Neural cell (in vitro differentiated cells): ENCODE measurements at regions not wholly inside any gene's neighbourhood (a gene's known extent, or its start where the extent isn't known, plus 50 kb on each side); places are given as distances from the start of the nearest gene placed in this dataset.

Source experiments
- H2AFZ ChIP-seq: fragments of 200-600, 300-800 bp; sonication (generic), shearing (Covaris generic); 2 replicates; pipeline ENCODE4 v1.6.0; 2014; ENCODE audit warnings: low read depth, mild to moderate bottlenecking, antibody characterized with exemption, low read length, moderate library complexity
- H3F3A ChIP-seq: fragments of 200-600 bp; shearing (Covaris generic); 2 replicates; pipeline ENCODE4 v1.6.1; 2016; ENCODE audit warnings: mild to moderate bottlenecking, moderate library complexity, mixed read lengths, antibody characterized with exemption, low read length; ENCODE audit not compliant: insufficient read depth, poor library complexity, severe bottlenecking
- H3K27ac ChIP-seq: fragments of 200-600, 300-800 bp; sonication (generic), shearing (Covaris generic); 2 replicates; pipeline ENCODE4 v1.5.1; 2014; ENCODE audit warnings: mild to moderate bottlenecking, low read length, moderate library complexity
- H3K27me3 ChIP-seq: fragments of 300-800, 200-600 bp; sonication (generic), shearing (Covaris generic); 2 replicates; pipeline ENCODE4 v1.6.0; 2014; ENCODE audit warnings: mild to moderate bottlenecking, low read depth, low read length, moderate library complexity; ENCODE audit not compliant: insufficient read depth
- H3K36me3 ChIP-seq: fragments of 300-800, 200-600 bp; sonication (generic), shearing (Covaris generic); 2 replicates; pipeline ENCODE4 v1.5.1; 2014; ENCODE audit warnings: mild to moderate bottlenecking, antibody characterized with exemption, low read length, moderate library complexity; ENCODE audit not compliant: insufficient read depth
- H3K4me2 ChIP-seq: fragments of 300-800, 200-600 bp; sonication (generic), shearing (Covaris generic); 2 replicates; pipeline ENCODE4 v1.6.0; 2014; ENCODE audit warnings: mild to moderate bottlenecking, low read length
- H3K4me3 ChIP-seq: fragments of 300-800, 200-600 bp; sonication (generic), shearing (Covaris generic); 2 replicates; pipeline ENCODE4 v1.5.1; 2014; ENCODE audit warnings: mild to moderate bottlenecking, low read length, moderate library complexity
- H3K79me2 ChIP-seq: fragments of 200-600 bp; shearing (Covaris generic); replicated peaks from 2 replicates; pipeline ENCODE4 v1.6.0; 2014; ENCODE audit warnings: mild to moderate bottlenecking, low read length, moderate library complexity; ENCODE audit not compliant: insufficient read depth
- H3K9ac ChIP-seq: fragments of 300-800, 200-600 bp; sonication (generic), shearing (Covaris generic); 2 replicates; pipeline ENCODE4 v1.6.1; 2016; ENCODE audit warnings: mild to moderate bottlenecking, low read length, mixed read lengths
- H3K9me2 ChIP-seq: fragments of 200-600 bp; shearing (Covaris generic); 2 replicates; pipeline ENCODE4 v1.6.1; 2016; ENCODE audit warnings: mild to moderate bottlenecking, low read length, mixed read lengths; ENCODE audit not compliant: insufficient read depth
- H3K9me3 ChIP-seq: fragments of 200-600, 300-800 bp; sonication (generic), shearing (Covaris generic); 2 replicates; pipeline ENCODE4 v1.6.1; 2016; ENCODE audit warnings: mild to moderate bottlenecking, mixed run types, low read length, moderate library complexity, mixed read lengths
- H4K20me1 ChIP-seq: fragments of 200-600 bp; shearing (Covaris generic); 2 replicates; pipeline ENCODE4 v1.6.1; 2016; ENCODE audit warnings: mild to moderate bottlenecking, mixed run types; ENCODE audit not compliant: insufficient read depth
- EP300 ChIP-seq: fragments of 450-650 bp; conservative IDR thresholded peaks from 2 replicates; pipeline ENCODE4 v1.6.1; 2014; ENCODE audit warnings: antibody characterized with exemption, mild to moderate bottlenecking, moderate library complexity; ENCODE audit not compliant: poor library complexity, severe bottlenecking
- EZH2 ChIP-seq: fragments of 200-600, 300-800 bp; shearing (Covaris generic), sonication (generic); IDR thresholded peaks from 2 replicates; pipeline ENCODE4 v1.6.1; 2014; ENCODE audit warnings: antibody characterized with exemption, low read length, borderline replicate concordance, mild to moderate bottlenecking; ENCODE audit not compliant: insufficient read depth, poor library complexity, severe bottlenecking
- MXI1 ChIP-seq: fragments of 450-650 bp; conservative IDR thresholded peaks from 2 replicates; pipeline ENCODE4 v1.6.1; 2014; ENCODE audit warnings: antibody characterized with exemption, mild to moderate bottlenecking; ENCODE audit not compliant: poor library complexity, severe bottlenecking
- POLR2AphosphoS5 ChIP-seq: IDR thresholded peaks from 2 replicates; pipeline ENCODE4 v1.6.1; 2012
- RAD21 ChIP-seq: fragments of 450-650 bp; conservative IDR thresholded peaks from 2 replicates; pipeline ENCODE4 v1.6.1; 2014; ENCODE audit warnings: antibody characterized with exemption, mild to moderate bottlenecking, moderate library complexity
- SMC3 ChIP-seq: fragments of 450-650 bp; conservative IDR thresholded peaks from 2 replicates; pipeline ENCODE4 v1.6.1; 2014; ENCODE audit warnings: antibody characterized with exemption, mild to moderate bottlenecking, moderate library complexity; ENCODE audit not compliant: poor library complexity
- TAF1 ChIP-seq: IDR thresholded peaks from 2 replicates; pipeline ENCODE4 v1.6.1; 2012; ENCODE audit warnings: low read depth
- TF ChIP-seq, protein P1 (sequence below): IDR thresholded peaks from 2 replicates; pipeline ENCODE4 v1.6.1; 2012; ENCODE audit warnings: borderline replicate concordance
- TF ChIP-seq, protein P2 (sequence below): fragments of 450-650 bp; IDR thresholded peaks from 2 replicates; pipeline ENCODE4 v1.5.1; 2014; ENCODE audit warnings: antibody characterized with exemption, mild to moderate bottlenecking, moderate library complexity; ENCODE audit not compliant: poor library complexity, severe bottlenecking

GRCh38 chr5:120098426-120098825, 365.7 kb upstream of the PRR16 start:
- Histone ChIP-seq H3K27ac (no peak overlapping the region), H4K20me1 (no peaks in the 10 kb centered on the region), H3K27me3 (no peaks in the 10 kb centered on the region), H3K4me3 (no peak overlapping the region), H3K4me2 (no peak overlapping the region), H3K79me2 (no peaks in the 10 kb centered on the region), H3K9me2 (no peaks in the 10 kb centered on the region), H3K9me3 (no peaks in the 10 kb centered on the region), H2AFZ (no peak overlapping the region), H3F3A (no peaks in the 10 kb centered on the region), H3K36me3 (no peaks in the 10 kb centered on the region), H3K9ac (no peak overlapping the region)
- TF ChIP-seq MXI1: no peak
- TF ChIP-seq, protein P1, sequence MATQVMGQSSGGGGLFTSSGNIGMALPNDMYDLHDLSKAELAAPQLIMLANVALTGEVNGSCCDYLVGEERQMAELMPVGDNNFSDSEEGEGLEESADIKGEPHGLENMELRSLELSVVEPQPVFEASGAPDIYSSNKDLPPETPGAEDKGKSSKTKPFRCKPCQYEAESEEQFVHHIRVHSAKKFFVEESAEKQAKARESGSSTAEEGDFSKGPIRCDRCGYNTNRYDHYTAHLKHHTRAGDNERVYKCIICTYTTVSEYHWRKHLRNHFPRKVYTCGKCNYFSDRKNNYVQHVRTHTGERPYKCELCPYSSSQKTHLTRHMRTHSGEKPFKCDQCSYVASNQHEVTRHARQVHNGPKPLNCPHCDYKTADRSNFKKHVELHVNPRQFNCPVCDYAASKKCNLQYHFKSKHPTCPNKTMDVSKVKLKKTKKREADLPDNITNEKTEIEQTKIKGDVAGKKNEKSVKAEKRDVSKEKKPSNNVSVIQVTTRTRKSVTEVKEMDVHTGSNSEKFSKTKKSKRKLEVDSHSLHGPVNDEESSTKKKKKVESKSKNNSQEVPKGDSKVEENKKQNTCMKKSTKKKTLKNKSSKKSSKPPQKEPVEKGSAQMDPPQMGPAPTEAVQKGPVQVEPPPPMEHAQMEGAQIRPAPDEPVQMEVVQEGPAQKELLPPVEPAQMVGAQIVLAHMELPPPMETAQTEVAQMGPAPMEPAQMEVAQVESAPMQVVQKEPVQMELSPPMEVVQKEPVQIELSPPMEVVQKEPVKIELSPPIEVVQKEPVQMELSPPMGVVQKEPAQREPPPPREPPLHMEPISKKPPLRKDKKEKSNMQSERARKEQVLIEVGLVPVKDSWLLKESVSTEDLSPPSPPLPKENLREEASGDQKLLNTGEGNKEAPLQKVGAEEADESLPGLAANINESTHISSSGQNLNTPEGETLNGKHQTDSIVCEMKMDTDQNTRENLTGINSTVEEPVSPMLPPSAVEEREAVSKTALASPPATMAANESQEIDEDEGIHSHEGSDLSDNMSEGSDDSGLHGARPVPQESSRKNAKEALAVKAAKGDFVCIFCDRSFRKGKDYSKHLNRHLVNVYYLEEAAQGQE: no peak
- TF ChIP-seq SMC3: no peak
- no peak for TF ChIP-seq TAF1
- TF ChIP-seq EP300: no peak
- TF ChIP-seq EZH2: no peak
- no peak for TF ChIP-seq POLR2AphosphoS5
- TF ChIP-seq, protein P2, sequence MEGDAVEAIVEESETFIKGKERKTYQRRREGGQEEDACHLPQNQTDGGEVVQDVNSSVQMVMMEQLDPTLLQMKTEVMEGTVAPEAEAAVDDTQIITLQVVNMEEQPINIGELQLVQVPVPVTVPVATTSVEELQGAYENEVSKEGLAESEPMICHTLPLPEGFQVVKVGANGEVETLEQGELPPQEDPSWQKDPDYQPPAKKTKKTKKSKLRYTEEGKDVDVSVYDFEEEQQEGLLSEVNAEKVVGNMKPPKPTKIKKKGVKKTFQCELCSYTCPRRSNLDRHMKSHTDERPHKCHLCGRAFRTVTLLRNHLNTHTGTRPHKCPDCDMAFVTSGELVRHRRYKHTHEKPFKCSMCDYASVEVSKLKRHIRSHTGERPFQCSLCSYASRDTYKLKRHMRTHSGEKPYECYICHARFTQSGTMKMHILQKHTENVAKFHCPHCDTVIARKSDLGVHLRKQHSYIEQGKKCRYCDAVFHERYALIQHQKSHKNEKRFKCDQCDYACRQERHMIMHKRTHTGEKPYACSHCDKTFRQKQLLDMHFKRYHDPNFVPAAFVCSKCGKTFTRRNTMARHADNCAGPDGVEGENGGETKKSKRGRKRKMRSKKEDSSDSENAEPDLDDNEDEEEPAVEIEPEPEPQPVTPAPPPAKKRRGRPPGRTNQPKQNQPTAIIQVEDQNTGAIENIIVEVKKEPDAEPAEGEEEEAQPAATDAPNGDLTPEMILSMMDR: no peak
- TF ChIP-seq RAD21: no peak

GRCh38 chr5:120098902-120099535, 365.1 kb upstream of the PRR16 start:
- Histone ChIP-seq H3K79me2 (no peaks in the 10 kb centered on the region), H4K20me1 (no peaks in the 10 kb centered on the region), H3K9ac (no peak overlapping the region), H3K9me3 (no peaks in the 10 kb centered on the region), H3F3A (no peaks in the 10 kb centered on the region), H3K27me3 (no peaks in the 10 kb centered on the region), H3K4me3 (no peak overlapping the region), H2AFZ (no peak overlapping the region), H3K27ac (no peak overlapping the region), H3K4me2 (no peak overlapping the region), H3K36me3 (no peaks in the 10 kb centered on the region), H3K9me2 (no peaks in the 10 kb centered on the region)
- TF ChIP-seq, protein P2: no peak
- no peak for TF ChIP-seq EZH2
- TF ChIP-seq MXI1: no peak
- TF ChIP-seq TAF1: no peak
- TF ChIP-seq EP300: no peak
- TF ChIP-seq POLR2AphosphoS5: no peak
- TF ChIP-seq, protein P1: no peak
- TF ChIP-seq SMC3: no peak
- TF ChIP-seq RAD21: no peak
